Mesodermal cell (in vitro differentiated cells): ENCODE measurements at regions not wholly inside any gene's neighbourhood (a gene's known extent, or its start where the extent isn't known, plus 50 kb on each side); places are given as distances from the start of the nearest gene placed in this dataset.

Source experiments
- H3K27ac ChIP-seq: 2 replicates; pipeline ENCODE4 v1.7.0; 2013; ENCODE audit warnings: mild to moderate bottlenecking, low read depth, low read length, moderate library complexity; ENCODE audit not compliant: severe bottlenecking
- H3K36me3 ChIP-seq: 2 replicates; pipeline ENCODE4 v1.7.1; 2013; ENCODE audit warnings: mild to moderate bottlenecking, low read length, moderate library complexity; ENCODE audit not compliant: control insufficient read depth, insufficient read depth
- H3K4me1 ChIP-seq: one replicate; pipeline ENCODE4 v1.7.1; 2013; ENCODE audit warnings: mild to moderate bottlenecking, low read length; ENCODE audit not compliant: insufficient read depth, control insufficient read depth, poor library complexity, severe bottlenecking
- H3K4me3 ChIP-seq: 2 replicates; pipeline ENCODE4 v1.7.0; 2013; ENCODE audit warnings: low read length, control low read depth, mild to moderate bottlenecking; ENCODE audit not compliant: insufficient read depth, poor library complexity, severe bottlenecking; ENCODE audit errors: extremely low read depth
- H3K9me3 ChIP-seq: 2 replicates; pipeline ENCODE4 v1.7.1; 2013; ENCODE audit warnings: mild to moderate bottlenecking, low read length, moderate library complexity; ENCODE audit not compliant: control insufficient read depth
- WGBS, 2 experiments: methylation state at CpG; one replicate each; pipeline ENCODE4 v1.1.5; 2013; ENCODE audit warnings: missing lambda C conversion rate in 2 of 2; ENCODE audit not compliant: insufficient coverage in 2 of 2; 5-methylcytosine and 5-hydroxymethylcytosine counted together

DNA sequence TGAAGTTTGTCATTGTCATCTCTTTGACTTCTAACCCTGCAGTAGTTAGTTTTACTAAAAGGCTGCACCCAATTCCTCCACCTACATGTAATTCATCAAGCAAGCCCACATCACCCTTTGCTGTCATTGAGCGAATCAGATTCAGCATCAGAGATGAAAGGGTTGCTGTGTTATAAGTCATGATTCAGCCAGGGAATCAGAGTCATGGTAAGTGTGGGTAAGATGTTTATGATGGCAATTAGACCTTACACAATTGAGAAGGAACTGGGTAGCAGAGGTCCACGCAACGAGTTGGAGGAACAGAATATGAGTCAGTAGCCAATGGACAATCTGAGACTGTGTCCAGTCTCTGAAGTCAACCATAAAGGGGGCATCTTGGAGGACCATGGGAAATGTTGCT is 162.8 kb upstream of the SNX19 start:
- H3K27ac ChIP-seq: no peak overlapping the region
- 90 to 100% methylated on average over 2 to 3 of the region's 3 CpGs for WGBS, 2 experiments
- no peaks in the 10 kb centered on the region for H3K9me3 ChIP-seq
- H3K4me1 ChIP-seq: no peaks in the 10 kb centered on the region
- H3K36me3 ChIP-seq: no peaks in the 10 kb centered on the region
- H3K4me3 ChIP-seq: no peak overlapping the region

DNA sequence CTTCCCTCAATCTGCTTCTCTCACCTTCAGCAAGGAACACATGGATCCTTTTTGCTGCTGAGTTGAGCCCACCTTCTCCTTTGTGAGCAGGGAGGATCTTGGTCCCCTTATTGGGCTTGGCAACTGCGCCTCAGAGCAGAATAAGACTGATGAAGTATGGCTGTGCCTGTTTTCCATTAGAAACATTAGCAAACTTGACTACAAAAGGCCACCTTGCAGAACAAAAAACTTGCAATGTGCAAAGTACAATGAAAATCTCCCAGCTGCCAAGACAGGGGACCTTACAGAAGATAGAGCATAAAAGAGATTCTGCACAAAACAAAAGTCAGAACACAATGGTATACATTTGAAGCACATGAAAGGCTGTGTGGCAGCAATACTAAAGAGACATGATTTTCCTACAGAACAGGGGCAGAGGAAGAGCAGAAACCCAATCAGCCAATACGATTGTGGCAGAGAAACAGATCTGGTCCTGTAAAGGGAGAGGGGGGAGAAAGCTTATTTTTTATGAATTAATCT is 173.5 kb upstream of the SNX19 start:
- peaks cover 8% of the 10 kb centered on the region for H3K9me3 ChIP-seq
- 67 to 86% methylated on average over 1 of the region's 2 CpGs for WGBS, 2 experiments

DNA sequence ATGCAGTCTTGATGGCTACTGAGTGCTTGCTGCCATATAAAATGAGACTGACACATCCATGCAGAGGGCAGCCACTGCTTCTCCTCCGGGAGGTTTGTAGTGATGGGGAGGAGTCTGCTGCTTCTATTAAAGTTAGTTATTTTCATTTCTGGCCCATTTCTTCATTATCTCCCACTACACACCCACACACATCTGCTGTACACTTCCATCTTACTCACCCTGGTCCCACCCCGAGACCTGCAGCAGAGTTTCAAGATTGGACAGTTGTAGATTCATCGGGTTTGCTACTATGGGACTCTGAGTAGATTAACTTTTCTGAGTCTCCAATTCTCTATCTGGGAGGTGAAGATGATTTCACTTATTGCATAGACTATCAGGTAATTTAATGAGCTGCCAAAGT is 176.2 kb upstream of the SNX19 start:
- WGBS, 2 experiments: no CpG with 5 or more reads among the region's 3 CpGs
- Histone ChIP-seq H3K27ac (no peak overlapping the region), H3K9me3 (no peaks in the 10 kb centered on the region), H3K36me3 (no peaks in the 10 kb centered on the region), H3K4me3 (no peak overlapping the region), H3K4me1 (no peaks in the 10 kb centered on the region)

More for the DNA sequence above, 173.5 kb upstream of the SNX19 start:
- no peaks in the 10 kb centered on the region for H3K4me1 ChIP-seq
- no peaks in the 10 kb centered on the region for H3K36me3 ChIP-seq
- H3K4me3 ChIP-seq: no peak overlapping the region
- no peak overlapping the region for H3K27ac ChIP-seq

DNA sequence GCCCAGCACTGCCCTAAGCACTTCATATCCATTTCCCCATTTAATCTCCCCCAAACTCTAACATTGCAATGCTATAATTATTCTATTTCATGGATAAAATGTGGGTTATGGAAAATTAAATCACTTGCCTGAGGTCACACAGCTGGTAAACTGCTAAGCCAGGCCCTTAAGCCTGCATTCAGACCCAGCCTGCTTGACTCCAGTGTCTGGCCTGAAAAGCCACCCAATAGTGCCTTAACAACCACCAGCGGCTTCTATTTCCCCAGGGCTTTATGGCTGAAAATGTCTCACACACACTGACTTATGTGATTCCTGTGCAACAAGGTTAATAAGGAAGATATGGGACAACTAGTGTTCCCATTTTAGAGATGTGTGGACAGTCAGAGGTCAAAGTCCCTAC is 178.5 kb upstream of the SNX19 start:
- H3K36me3 ChIP-seq: no peaks in the 10 kb centered on the region
- H3K4me3 ChIP-seq: no peak overlapping the region
- no CpG with 5 or more reads among the region's 1 CpG for WGBS, 2 experiments
- no peak overlapping the region for H3K27ac ChIP-seq
- peaks cover 5% of the 10 kb centered on the region for H3K4me1 ChIP-seq
- H3K9me3 ChIP-seq: no peaks in the 10 kb centered on the region

DNA sequence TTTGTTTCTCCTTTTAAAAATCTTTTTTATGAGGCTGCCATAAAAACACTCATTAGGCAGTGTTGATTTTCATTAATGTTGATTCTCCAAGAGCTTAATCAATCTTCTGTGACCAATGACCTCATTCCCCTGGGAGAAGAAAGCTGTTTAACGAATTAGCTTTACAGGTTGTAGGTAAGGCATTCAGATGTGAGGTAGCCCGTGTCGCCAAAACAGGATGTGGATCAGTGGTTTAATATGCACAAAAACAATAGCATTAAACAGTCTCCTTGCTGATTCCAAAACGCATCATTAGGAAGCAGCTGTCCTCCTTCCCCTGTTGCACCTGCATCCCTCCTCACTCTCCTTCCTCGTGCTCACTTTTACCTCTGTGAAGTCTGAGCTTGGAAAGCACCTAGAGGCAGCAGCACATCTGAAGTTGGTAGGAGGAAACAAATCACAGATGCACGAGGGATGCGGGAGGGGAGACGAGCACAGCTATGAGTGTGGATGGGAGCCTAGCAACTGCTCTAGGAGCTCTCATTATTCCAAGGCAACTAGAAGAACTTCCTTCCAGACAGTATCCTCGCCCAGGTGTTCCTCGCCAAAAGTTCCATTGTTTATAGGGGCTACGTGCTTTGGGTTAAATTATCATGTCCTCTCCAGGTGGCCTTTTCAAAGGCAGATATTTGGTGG is 179.4 kb upstream of the SNX19 start:
- Histone ChIP-seq H3K4me3 (no peak overlapping the region), H3K9me3 (no peaks in the 10 kb centered on the region), H3K36me3 (no peaks in the 10 kb centered on the region), H3K4me1 (peaks cover 5% of the 10 kb centered on the region), H3K27ac (no peak overlapping the region)
- WGBS, 2 experiments: 93 to 94% methylated on average over 6 to 7 of the region's 11 CpGs

DNA sequence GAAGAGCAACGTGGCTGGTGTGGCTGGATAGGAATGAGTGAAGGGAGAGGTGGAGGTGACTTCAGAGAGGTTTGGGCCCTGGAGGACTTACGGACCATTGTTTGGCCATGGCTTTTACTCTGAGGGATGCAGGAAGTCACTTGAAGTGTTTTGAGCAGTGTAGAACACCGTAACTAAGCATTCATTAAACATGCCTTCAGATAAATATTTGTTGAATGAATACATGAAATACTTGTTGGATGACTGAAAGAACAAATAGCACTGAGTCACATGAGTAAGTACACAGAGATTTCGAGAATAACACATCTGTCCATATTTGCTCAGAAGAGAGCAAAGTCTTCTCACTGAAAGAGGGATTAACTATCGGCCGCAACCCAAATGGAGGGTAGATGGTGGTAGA is 182.7 kb upstream of the SNX19 start:
- 88 to 96% methylated on average over 4 of the region's 6 CpGs for WGBS, 2 experiments
- H3K36me3 ChIP-seq: no peaks in the 10 kb centered on the region
- no peaks in the 10 kb centered on the region for H3K9me3 ChIP-seq
- H3K4me3 ChIP-seq: no peak overlapping the region
- H3K4me1 ChIP-seq: peaks cover 5% of the 10 kb centered on the region
- no peak overlapping the region for H3K27ac ChIP-seq

DNA sequence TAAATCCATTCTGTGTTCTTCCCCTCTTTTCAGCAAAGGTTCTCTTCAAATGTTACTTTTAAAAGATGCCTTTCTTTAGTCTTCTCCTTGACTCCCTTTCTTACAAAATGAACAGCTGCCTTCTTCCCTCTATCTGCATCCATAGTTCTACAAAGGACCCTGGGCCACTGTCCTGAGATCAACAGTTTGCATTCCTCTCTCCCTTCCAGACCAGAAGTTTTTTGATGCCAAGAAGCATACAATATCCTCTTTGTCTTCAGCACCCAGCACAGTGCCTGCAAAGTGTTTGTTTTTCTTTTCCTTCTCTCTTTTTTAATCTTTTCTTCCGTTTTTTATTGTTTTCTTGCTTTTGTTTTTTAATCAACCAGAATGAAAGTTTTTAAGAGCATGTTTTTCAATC is 183.5 kb upstream of the SNX19 start:
- Histone ChIP-seq H3K9me3 (no peaks in the 10 kb centered on the region), H3K36me3 (no peaks in the 10 kb centered on the region), H3K4me3 (no peak overlapping the region), H3K4me1 (peaks cover 5% of the 10 kb centered on the region), H3K27ac (no peak overlapping the region)
- WGBS, 2 experiments: no CpG with 5 or more reads among the region's 1 CpG

DNA sequence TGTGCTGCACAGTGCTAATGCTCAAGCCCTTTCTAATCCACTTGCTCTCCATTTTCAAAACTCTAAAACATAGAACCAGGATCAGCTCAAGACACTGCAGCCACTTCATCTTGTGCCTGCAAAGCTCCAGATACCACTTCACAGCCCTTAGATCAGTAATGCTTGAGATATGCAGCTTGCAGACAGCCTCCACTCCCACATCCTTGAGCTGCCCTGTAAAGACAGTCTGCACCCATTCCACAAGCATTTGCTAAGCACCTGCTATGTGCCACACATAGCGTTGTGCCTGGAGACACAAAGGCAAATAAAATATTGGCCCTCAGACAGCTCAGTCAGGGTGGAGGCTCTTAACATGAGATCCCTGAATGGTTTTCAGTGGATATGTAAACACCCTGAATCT is 192.5 kb upstream of the SNX19 start:
- 90% methylated on average over 1 of the region's 1 CpG; no CpG with 5 or more reads in 1 of the 2 experiments for WGBS, 2 experiments
- Histone ChIP-seq H3K9me3 (peaks cover 13% of the 10 kb centered on the region), H3K27ac (no peak overlapping the region), H3K36me3 (no peaks in the 10 kb centered on the region), H3K4me1 (peaks cover 8% of the 10 kb centered on the region), H3K4me3 (no peak overlapping the region)

DNA sequence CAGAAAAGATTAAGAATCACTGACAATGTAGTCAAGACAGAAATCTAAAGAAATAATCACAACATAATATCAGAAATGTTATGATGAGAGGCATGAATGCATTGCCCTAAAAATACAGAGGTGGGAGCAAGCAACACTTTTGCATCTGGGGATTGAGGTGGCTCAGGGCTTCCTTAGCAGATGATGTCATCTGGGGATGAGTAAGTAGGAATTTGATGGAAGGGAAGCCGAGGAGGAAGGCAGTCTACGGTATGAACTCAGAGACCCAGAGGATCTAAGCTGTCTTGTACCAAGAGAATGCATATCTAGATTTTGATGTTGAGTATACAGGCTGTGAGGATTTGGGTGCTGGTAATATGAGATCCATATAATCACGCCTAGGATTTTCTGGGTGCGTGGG is 193.0 kb upstream of the SNX19 start:
- Histone ChIP-seq H3K27ac (no peak overlapping the region), H3K9me3 (peaks cover 13% of the 10 kb centered on the region), H3K4me1 (peaks cover 8% of the 10 kb centered on the region), H3K4me3 (no peak overlapping the region), H3K36me3 (no peaks in the 10 kb centered on the region)
- 70 to 72% methylated on average over 2 to 3 of the region's 4 CpGs for WGBS, 2 experiments

DNA sequence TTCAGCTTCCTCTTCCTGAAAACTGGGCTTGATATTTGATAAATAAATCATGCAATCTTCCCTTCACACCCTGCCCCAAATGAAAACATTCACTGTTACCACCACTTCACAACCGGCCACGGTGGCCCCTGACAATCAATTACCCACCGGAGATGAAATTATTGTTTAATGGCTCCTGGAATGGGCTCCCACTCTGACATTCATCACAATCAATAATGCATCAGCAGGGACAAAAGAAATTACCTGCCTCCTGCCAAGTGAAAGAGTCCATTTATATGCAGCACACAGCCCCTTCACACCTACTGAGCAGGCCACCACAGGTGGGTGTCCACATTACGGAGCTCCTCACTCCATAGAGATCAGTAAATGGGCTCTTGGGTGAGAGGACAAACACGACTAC is 193.5 kb upstream of the SNX19 start:
- peaks cover 8% of the 10 kb centered on the region for H3K4me1 ChIP-seq
- WGBS, 2 experiments: 89 to 100% methylated on average over 3 to 4 of the region's 5 CpGs
- peaks cover 13% of the 10 kb centered on the region for H3K9me3 ChIP-seq
- no peak overlapping the region for H3K4me3 ChIP-seq
- no peaks in the 10 kb centered on the region for H3K36me3 ChIP-seq
- no peak overlapping the region for H3K27ac ChIP-seq

DNA sequence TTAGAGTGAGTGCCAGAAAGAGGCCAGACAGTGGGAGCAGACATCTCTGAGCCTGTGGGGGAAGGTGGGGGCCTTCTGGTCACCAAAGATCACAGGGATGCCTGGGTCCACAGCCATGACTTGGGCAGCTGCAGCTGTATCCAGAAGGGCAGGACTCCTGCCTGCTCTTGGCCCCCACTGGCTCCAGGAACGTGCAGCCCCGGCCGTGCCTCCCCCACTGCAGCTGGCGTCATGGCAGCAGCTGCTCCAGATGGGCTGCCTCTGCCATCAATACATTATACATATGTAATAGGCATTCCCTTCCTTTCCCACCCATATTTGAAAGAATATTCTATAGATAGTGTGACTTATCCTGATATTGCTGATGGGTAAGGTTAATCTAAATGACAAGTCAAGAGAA is 195.5 kb upstream of the SNX19 start:
- Histone ChIP-seq H3K4me3 (no peak overlapping the region), H3K36me3 (no peaks in the 10 kb centered on the region), H3K9me3 (peaks cover 13% of the 10 kb centered on the region), H3K27ac (no peak overlapping the region), H3K4me1 (peaks cover 8% of the 10 kb centered on the region)
- WGBS, 2 experiments: 60% methylated on average over 3 of the region's 4 CpGs; no CpG with 5 or more reads in 1 of the 2 experiments
